Stomach (tissue), 8 donors: ENCODE measurements at regions not wholly inside any gene's neighbourhood (a gene's known extent, or its start where the extent isn't known, plus 50 kb on each side); places are given as distances from the start of the nearest gene placed in this dataset.

ENCODE experiments used
- DNase-seq, 2 donors: peaks; one replicate each; pipeline versions ENCODE4 v3.0.0 to v3.0.0-alpha.2; 2013 to 2019
- H3K27ac ChIP-seq, 5 donors: fragments of 200-600 bp in 4 of 5; sonication (generic) in 4 of 5; one replicate each; pipeline ENCODE4 v1.5.1; 2013 to 2019; ENCODE audit warnings: mild to moderate bottlenecking in 1 of 5, moderate library complexity in 1 of 5
- H3K27me3 ChIP-seq, 3 donors: fragments of 200-600 bp; sonication (generic); one replicate each; pipeline ENCODE4 v1.5.1; 2017 to 2019; ENCODE audit warnings: mixed run types in 1 of 3
- H3K36me3 ChIP-seq, 4 donors: fragments of 200-600 bp; sonication (generic); 1 replicate in 3 of 4; 2 replicates in 1 of 4; pipeline ENCODE4 v1.5.1; 2016 to 2019
- H3K4me1 ChIP-seq, 4 donors: fragments of 200-600 bp; sonication (generic); one replicate each; pipeline ENCODE4 v1.5.1; 2016 to 2019
- H3K4me3 ChIP-seq, 4 donors: fragments of 200-600 bp; sonication (generic) in 3 of 4; one replicate each; pipeline ENCODE4 v1.5.1; 2016 to 2019; ENCODE audit warnings: mild to moderate bottlenecking in 1 of 4
- H3K9me3 ChIP-seq, 4 donors: fragments of 200-600 bp; sonication (generic); one replicate each; pipeline ENCODE4 v1.5.1; 2016 to 2019
- CTCF ChIP-seq, 7 experiments: fragments of 450-650 bp in 4 of 7; fragments of 200-600 bp in 3 of 7; sonication (generic) in 3 of 7; IDR thresholded peaks; one replicate each; pipeline ENCODE4 v1.5.1; 2016 to 2019; ENCODE audit warnings: antibody characterized with exemption in 7 of 7, control low read depth in 2 of 7, mild to moderate bottlenecking in 1 of 7
- EP300 ChIP-seq: sonication (generic); formaldehyde crosslinking; IDR thresholded peaks from one replicate; pipeline ENCODE4 v1.6.1; 2017; ENCODE audit warnings: antibody characterized with exemption
- POLR2A ChIP-seq, 4 donors: fragments of 450-650 bp; IDR thresholded peaks; one replicate each; pipeline ENCODE4 v1.6.1; 2016; ENCODE audit warnings: antibody characterized with exemption in 4 of 4, control low read depth in 2 of 4, mild to moderate bottlenecking in 1 of 4, moderate library complexity in 1 of 4
- POLR2AphosphoS5 ChIP-seq, 3 donors: sonication (generic); formaldehyde crosslinking; IDR thresholded peaks; one replicate each; pipeline ENCODE4 v1.6.1; 2016; ENCODE audit warnings: antibody characterized with exemption in 3 of 3
- WGBS, 5 donors: extraction: QIAGEN DNeasy Blood & Tissue Kit in 3 of 5; methylation state at CpG; one replicate each; pipeline versions ENCODE4 v1.1.5 to v1.1.7; 2013 to 2018; 5-methylcytosine and 5-hydroxymethylcytosine counted together
- intact Hi-C: fragments of 100-400 bp; cut with DNase I; formaldehyde crosslinking; loops from one replicate; pipeline ENCODE4 v1.15.1; 2023; ENCODE audit warnings: low total_unique reads
- donor health status: healthy with polysubstance abuse.
- donor health status: Bipolar disorder and iron deficiency.
- donor health status: healthy.

- no peak overlapping the region for H3K4me3 ChIP-seq
- intact Hi-C loops: no loop called here
- no peak overlapping the region for H3K27ac ChIP-seq
- TF ChIP-seq CTCF (IDR thresholded peaks at IDR 0.05) (no peak), POLR2A (IDR thresholded peaks at IDR 0.05) (no peak), EP300 (no peak), POLR2AphosphoS5 (IDR thresholded peaks at IDR 0.05) (no peak)
- DNase-seq: no peak
- WGBS, 5 donors: 89 to 95% (median 92%) methylated on average over 4 of the region's 4 CpGs
- no peaks in the 10 kb centered on the region for H3K4me1 ChIP-seq
- H3K9me3 ChIP-seq: peaks cover 0 to 7% (median 0%) of the 10 kb centered on the region in 4 donors
- no peaks in the 10 kb centered on the region for H3K36me3 ChIP-seq
- H3K27me3 ChIP-seq: no peaks in the 10 kb centered on the region
These were observed 252.4 kb downstream of the LPIN1 start for GRCh38 chr2:11998626-11999378.

DNA sequence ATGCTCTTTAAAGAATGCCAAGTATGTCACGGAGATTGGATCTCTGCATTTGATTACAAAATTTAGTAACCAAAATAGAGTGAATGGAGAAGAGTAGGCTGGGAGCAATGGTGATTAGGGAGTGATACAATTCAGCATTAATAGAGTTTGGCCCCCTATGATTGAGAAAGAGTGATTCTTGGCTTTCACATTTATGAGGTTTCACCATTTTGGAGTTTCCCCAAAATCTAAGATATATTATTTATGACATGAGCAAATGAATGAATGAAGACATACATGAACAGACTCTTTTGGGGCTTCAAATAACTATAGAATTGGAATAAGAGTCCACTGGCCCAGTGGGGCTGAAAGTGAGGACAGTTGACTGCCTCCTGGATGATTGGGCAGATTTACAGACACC is 255.2 kb downstream of the LPIN1 start:
- 87 to 98% (median 93%) methylated on average over 1 of the region's 1 CpG for WGBS, 5 donors
- no peak overlapping the region for H3K4me3 ChIP-seq
- intact Hi-C loops: no loop called here
- no peaks in the 10 kb centered on the region for H3K36me3 ChIP-seq
- H3K27me3 ChIP-seq: no peaks in the 10 kb centered on the region
- no peak for TF ChIP-seq POLR2AphosphoS5 (IDR thresholded peaks at IDR 0.05)
- TF ChIP-seq CTCF (IDR thresholded peaks at IDR 0.05): no peak
- TF ChIP-seq POLR2A (IDR thresholded peaks at IDR 0.05): no peak
- TF ChIP-seq EP300: no peak
- no peaks in the 10 kb centered on the region for H3K9me3 ChIP-seq
- no peak for DNase-seq
- H3K4me1 ChIP-seq: peaks cover 0 to 12% (median 9%) of the 10 kb centered on the region in 4 donors
- no peak overlapping the region for H3K27ac ChIP-seq

- intact Hi-C loops: no loop called here
- H3K9me3 ChIP-seq: no peaks in the 10 kb centered on the region
- H3K27ac ChIP-seq: no peak overlapping the region
- no peaks in the 10 kb centered on the region for H3K36me3 ChIP-seq
- 47 to 72% (median 54%) methylated on average over 3 of the region's 3 CpGs for WGBS, 5 donors
- no peak overlapping the region for H3K4me3 ChIP-seq
- DNase-seq: no peak
- no peak for TF ChIP-seq CTCF (IDR thresholded peaks at IDR 0.05)
- no peak for TF ChIP-seq POLR2AphosphoS5 (IDR thresholded peaks at IDR 0.05)
- no peaks in the 10 kb centered on the region for H3K27me3 ChIP-seq
- H3K4me1 ChIP-seq: peaks cover 0 to 12% (median 9%) of the 10 kb centered on the region in 4 donors
These were observed 255.8 kb downstream of the LPIN1 start for GRCh38 chr2:12002215-12002614.

DNA sequence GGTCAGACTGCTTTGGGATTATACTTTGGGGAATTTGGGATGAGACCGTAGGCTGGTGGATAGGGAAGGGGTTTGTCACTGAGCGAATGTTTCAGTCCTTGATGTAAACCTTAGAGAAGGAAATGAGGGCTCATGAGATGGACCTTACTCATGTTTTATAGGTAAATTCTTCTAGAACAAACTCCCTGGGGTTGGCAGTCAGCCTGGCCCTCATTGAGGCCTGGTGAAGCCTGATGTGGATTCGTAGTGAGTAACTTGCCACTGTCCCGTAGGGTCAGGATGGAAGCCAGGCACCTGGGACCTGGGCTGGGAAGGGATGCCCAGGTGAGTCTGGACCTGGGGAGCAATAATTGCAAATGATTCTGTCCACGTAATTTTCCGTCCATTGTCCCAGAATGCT is 258.3 kb downstream of the LPIN1 start:
- H3K4me3 ChIP-seq: no peak overlapping the region
- H3K4me1 ChIP-seq: peaks cover 0 to 12% (median 9%) of the 10 kb centered on the region in 4 donors
- no peak for DNase-seq
- no peaks in the 10 kb centered on the region for H3K9me3 ChIP-seq
- TF ChIP-seq EP300: no peak
- no peak for TF ChIP-seq POLR2A (IDR thresholded peaks at IDR 0.05)
- no peak for TF ChIP-seq POLR2AphosphoS5 (IDR thresholded peaks at IDR 0.05)
- TF ChIP-seq CTCF (IDR thresholded peaks at IDR 0.05): no peak
- WGBS, 5 donors: 96 to 99% (median 98%) methylated on average over 6 of the region's 6 CpGs
- H3K27ac ChIP-seq: no peak overlapping the region
- no peaks in the 10 kb centered on the region for H3K27me3 ChIP-seq
- intact Hi-C loops: no loop called here
- no peaks in the 10 kb centered on the region for H3K36me3 ChIP-seq
